ENCODE measurements at regions not wholly inside any gene's neighbourhood (a gene's known extent, or its start where the extent isn't known, plus 50 kb on each side); places are given as distances from the start of the nearest gene placed in this dataset.

DNA sequence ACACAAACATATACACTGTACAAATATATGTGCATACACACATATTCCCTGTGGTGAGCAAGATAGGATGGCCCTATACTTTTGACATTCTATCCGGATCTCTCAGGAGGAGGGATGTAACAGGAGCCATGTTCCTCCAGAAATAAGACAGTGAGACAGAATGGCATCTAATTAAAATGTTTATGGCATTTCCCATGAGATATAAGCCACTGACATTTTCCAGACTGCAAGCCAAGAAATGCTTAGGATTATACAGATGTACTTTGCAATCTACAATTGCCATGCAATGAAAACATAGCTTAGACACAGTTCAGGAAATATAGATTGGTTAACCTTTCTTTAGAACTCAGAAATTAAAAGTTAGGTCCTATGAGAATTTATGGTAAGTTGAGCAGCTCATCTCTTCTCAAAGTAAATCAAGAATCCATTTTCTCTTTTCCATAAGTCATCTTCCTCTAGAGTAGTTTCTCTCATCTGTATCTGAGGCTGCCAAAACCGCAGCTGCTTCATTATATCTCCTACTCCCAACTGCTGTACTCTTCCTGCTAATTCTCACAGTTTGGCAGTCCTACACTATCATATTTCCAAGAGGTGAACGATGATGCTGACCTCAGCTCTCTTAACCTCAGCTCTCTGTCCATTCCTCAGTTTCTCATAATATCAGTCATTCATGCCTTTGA, 1719.1 kb downstream of the MAT2B start:
- TF ChIP-seq, protein P1, sequence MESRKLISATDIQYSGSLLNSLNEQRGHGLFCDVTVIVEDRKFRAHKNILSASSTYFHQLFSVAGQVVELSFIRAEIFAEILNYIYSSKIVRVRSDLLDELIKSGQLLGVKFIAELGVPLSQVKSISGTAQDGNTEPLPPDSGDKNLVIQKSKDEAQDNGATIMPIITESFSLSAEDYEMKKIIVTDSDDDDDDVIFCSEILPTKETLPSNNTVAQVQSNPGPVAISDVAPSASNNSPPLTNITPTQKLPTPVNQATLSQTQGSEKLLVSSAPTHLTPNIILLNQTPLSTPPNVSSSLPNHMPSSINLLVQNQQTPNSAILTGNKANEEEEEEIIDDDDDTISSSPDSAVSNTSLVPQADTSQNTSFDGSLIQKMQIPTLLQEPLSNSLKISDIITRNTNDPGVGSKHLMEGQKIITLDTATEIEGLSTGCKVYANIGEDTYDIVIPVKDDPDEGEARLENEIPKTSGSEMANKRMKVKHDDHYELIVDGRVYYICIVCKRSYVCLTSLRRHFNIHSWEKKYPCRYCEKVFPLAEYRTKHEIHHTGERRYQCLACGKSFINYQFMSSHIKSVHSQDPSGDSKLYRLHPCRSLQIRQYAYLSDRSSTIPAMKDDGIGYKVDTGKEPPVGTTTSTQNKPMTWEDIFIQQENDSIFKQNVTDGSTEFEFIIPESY (IDR thresholded peaks at IDR 0.05) = no peak
- TF ChIP-seq, protein P2, sequence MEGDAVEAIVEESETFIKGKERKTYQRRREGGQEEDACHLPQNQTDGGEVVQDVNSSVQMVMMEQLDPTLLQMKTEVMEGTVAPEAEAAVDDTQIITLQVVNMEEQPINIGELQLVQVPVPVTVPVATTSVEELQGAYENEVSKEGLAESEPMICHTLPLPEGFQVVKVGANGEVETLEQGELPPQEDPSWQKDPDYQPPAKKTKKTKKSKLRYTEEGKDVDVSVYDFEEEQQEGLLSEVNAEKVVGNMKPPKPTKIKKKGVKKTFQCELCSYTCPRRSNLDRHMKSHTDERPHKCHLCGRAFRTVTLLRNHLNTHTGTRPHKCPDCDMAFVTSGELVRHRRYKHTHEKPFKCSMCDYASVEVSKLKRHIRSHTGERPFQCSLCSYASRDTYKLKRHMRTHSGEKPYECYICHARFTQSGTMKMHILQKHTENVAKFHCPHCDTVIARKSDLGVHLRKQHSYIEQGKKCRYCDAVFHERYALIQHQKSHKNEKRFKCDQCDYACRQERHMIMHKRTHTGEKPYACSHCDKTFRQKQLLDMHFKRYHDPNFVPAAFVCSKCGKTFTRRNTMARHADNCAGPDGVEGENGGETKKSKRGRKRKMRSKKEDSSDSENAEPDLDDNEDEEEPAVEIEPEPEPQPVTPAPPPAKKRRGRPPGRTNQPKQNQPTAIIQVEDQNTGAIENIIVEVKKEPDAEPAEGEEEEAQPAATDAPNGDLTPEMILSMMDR (IDR thresholded peaks at IDR 0.05; ENCODE audit: low read depth, low read length, missing input control) = no peak
- TF ChIP-seq SP1 (IDR thresholded peaks at IDR 0.05) (no peak), EGR1 (IDR thresholded peaks at IDR 0.05; ENCODE audit: low read depth in 2 of 2) (no peak), RAD21 (IDR thresholded peaks at IDR 0.05) (no peak)
- TF ChIP-seq, protein P3, sequence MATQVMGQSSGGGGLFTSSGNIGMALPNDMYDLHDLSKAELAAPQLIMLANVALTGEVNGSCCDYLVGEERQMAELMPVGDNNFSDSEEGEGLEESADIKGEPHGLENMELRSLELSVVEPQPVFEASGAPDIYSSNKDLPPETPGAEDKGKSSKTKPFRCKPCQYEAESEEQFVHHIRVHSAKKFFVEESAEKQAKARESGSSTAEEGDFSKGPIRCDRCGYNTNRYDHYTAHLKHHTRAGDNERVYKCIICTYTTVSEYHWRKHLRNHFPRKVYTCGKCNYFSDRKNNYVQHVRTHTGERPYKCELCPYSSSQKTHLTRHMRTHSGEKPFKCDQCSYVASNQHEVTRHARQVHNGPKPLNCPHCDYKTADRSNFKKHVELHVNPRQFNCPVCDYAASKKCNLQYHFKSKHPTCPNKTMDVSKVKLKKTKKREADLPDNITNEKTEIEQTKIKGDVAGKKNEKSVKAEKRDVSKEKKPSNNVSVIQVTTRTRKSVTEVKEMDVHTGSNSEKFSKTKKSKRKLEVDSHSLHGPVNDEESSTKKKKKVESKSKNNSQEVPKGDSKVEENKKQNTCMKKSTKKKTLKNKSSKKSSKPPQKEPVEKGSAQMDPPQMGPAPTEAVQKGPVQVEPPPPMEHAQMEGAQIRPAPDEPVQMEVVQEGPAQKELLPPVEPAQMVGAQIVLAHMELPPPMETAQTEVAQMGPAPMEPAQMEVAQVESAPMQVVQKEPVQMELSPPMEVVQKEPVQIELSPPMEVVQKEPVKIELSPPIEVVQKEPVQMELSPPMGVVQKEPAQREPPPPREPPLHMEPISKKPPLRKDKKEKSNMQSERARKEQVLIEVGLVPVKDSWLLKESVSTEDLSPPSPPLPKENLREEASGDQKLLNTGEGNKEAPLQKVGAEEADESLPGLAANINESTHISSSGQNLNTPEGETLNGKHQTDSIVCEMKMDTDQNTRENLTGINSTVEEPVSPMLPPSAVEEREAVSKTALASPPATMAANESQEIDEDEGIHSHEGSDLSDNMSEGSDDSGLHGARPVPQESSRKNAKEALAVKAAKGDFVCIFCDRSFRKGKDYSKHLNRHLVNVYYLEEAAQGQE (IDR thresholded peaks at IDR 0.05) = no peak
- TF ChIP-seq, protein P4, sequence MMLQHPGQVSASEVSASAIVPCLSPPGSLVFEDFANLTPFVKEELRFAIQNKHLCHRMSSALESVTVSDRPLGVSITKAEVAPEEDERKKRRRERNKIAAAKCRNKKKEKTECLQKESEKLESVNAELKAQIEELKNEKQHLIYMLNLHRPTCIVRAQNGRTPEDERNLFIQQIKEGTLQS (IDR thresholded peaks at IDR 0.05) = no peak

All from liver (tissue), 3 donors.